HG02884 (cell line): ENCODE measurements at regions not wholly inside any gene's neighbourhood (a gene's known extent, or its start where the extent isn't known, plus 50 kb on each side); places are given as distances from the start of the nearest gene placed in this dataset.

ENCODE experiments used
- ATAC-seq: cut with Tn5 transposase; IDR thresholded peaks from one replicate; pipeline ENCODE4 v1.9.1; 2021; ENCODE audit warnings: mild to moderate bottlenecking, moderate library complexity; ENCODE audit not compliant: unreplicated experiment

DNA sequence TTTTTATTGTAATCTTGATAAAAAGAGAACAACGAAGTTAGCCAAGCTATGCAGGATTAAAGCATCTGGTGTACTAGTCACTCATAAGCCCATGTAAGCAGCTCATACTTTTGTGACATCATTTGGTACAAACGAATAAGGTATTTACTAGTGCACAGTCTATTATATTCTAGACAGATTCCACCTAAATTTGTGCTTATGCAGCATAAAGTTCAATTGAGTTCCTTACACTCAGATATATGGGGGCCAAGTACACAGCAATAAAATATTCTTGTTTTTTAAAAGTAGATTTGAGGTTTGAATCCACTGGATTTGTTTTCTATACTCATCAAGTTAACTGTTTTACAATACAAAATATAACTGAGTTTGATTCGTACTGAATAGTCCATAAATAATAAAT lies 1621.2 kb downstream of the MAT2B start:
- no peak for ATAC-seq

DNA sequence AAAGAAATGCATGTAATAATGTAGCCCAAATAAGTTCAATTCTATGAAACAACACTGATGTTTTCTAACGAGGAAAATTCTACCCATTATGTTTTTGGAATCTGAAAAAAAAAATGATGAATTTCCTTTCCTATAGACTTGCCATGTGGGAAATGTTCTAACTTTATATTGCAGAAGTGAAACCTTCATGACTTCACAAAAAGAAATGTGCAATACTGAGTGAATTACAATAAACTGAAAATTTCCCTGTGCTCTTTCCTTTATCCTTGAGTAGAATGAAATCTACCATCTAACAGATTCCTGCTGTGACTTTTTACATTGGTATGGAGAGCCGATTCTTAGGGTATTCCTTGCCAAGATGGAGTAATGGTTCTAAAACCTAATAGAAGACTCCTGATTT lies 1622.5 kb downstream of the MAT2B start:
- ATAC-seq: no peak

DNA sequence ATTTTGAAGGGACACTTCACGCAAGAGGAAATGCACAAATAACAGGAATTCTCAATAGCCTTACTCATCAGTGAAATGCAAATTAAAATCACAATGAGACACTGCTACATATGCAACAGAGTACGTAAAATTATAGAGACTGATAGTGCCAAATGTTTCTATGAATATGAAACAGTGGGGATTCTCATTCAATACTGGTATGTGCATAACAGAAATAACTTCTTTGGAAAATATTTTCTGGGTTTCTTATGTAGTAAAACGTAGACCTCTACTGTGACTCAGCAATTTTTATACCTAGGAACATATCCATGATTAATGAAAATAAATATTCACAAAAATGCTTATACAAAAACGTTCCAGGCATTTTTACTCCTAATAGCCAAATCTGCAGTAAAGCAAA lies 1625.2 kb downstream of the MAT2B start:
- no peak for ATAC-seq

DNA sequence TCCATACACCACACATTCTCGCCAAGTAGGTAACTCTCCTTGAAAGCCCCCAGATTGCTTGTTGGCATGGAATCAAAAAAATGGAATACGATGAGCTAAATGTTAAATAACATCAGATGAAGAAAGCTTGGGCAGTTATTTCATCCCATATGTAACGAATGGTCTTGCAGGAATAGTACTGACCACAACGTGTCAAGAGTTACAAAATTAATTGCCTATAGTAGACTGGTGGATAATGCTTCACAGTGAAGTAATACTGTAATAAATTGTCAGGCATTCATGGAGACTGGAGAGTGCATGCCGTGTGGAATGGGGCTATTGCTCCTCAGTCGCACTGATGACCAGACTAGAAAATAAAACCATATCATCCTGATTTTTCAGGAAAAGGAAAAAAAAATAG lies 1628.7 kb downstream of the MAT2B start:
- no peak for ATAC-seq

DNA sequence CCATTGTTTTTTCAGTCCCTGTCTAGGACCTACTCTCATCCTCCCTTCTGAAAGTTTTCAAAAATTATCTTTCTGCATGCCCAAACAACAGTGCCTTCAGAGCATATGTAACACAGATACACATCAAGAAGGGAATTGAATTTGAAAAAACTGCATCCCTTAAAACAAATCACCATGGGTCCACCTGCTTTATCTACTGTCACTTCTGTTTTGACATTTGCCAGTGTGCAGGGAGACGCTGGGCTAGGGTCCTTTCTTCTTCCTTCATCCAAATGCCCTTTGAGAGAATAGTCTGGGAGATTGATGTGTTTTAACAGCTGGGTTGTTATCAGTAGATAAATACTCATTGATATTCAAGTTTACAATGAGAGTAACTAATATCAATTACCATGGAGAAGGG lies 1630.1 kb downstream of the MAT2B start:
- no peak for ATAC-seq

DNA sequence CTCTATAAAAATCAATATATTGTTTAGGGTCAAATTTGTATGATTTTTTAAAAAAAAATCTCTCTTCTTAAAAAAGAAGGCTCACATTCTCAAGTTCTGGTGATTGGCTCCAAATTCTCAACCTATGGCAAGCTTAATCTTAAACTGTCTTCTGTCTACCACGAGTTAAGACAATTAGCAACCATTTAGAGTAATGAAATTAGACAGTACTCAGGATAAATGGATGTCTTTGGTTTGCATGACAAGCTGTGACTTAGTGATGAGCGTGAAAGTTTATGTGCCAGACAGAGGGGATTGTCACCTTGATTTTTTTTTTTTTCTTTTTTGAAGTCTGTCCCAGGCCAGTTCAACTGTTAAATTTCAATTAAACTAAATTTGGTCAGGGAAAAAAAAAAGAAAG lies 1632.3 kb downstream of the MAT2B start:
- no peak for ATAC-seq

DNA sequence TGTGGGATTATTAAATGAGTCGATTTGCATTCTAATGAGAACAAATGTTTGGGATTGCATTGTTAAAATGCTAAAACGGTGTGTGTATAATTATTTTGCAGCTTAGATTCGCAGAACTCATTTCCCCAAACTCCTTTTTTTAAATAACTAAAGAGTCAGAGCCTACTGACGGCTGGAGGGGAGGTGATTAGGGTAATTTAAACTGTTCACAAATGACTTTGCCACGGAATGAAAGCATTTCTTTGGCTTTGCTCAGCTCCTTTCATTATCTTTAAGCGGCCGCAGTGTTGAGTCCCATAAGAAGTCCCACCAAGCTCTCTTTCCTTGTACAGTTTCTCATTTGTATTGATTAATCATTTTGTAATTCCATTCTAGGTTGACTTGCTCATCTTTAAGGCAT lies 1632.8 kb downstream of the MAT2B start:
- ATAC-seq: no peak

DNA sequence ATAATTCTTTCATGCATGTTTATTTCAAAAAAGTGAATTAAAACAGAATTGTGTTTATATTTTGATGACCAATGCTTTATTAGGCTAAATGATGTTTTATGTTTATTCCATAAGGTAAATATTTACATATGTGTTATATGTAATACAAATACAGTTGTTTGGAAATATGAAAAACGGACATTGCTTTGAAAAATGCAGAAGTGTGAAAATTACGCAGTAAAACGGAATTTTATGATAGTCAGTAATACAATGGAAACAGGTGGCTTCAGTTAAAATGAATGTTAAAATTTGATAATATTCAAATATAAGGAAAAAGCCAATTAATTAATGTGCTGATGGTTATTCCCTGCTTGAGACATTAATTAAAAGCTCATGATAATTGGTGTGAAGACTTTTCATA lies 1633.8 kb downstream of the MAT2B start:
- ATAC-seq: no peak

DNA sequence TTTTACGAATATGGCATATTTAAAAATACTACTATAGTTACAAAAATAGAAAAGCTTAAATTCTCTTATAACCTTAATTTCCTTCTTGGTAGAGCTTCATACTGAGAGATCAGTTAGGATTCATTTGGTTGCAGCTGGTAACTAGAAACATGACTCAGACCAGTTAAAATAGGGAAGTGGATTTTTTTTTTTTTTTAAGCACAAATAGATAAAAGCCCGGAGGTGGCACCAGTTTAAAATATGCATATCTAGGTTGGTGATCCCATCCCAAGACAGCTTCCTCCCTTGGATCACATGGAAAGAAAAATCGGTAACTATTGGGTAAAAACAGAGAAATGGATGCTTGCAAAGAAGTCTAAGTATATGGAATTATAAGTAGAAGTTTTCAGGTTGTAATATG lies 1634.3 kb downstream of the MAT2B start:
- ATAC-seq: no peak

DNA sequence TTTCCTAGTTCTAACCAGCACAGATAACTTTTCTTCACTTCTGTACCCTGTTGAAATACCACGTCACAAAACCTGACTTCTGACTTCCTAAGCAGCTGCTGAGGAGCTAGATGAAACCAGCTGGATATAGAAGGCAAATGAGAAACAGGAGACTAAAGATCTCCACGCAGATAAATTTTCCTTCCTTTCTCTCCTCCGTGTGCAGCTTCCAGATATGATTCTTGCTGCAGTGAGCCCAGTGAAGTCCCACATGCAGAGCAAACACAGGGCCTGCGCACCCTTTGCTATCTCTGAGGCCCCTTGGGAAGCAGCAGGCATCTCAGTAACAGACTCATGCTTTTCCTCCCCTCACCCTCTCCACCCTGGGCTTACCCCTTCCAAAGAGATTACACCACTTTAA lies 1638.3 kb downstream of the MAT2B start:
- ATAC-seq: no peak

DNA sequence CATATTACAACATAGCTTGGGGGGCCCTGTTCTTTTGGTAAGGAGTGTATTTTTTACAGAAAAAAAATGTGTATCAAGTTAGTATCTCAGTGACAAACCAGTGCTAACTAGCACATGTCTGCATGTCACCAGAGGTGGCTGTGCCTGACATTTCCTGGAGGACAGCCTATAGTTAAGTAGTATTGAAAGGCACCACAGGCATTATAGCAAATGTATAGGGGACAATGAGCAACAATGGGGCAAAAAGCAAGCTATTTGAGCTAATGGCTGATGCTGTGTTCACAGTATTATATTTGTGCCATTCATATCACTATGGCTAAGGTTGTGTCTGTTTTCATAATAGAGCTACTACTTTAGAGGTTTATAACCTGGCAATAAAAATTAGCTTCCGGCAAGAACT lies 1644.0 kb downstream of the MAT2B start:
- no peak for ATAC-seq

DNA sequence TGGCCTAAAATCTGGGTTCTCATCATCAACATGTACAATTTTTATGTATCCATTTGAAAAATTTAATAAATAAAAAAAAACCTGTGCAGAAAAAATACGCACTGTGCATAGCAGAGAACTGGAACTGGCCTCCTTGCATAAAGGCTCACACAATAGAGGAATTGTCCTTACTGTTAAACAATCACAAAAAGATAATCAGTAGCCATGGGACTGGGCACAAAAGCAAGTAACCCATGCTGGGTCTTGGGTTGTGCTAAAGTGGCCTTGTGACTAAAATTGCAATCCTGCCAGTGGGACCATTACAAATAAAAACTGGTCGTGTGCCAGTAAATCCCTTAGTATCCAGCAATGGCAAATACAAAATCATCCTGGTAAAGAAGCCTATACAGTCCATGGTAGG lies 1646.6 kb downstream of the MAT2B start:
- ATAC-seq: no peak

DNA sequence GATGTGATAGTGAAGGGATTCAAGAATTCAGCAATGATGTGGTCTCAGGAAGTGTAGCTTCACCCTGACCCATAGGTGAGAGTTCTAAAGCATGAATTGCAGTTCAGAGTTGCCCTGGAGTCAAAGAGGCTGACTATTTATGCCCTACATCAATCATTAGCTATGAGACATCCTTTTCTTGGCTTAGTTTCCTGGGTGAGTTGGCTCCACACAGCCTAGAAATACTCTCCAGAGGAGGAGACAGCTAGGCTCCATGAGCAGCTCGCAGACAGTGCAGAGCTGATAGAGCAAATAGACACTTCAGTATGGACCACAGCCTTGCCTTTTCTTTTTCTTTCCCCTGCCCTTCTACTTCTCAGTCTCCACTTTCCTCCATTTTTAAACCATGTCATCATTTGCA lies 1651.8 kb downstream of the MAT2B start:
- no peak for ATAC-seq

DNA sequence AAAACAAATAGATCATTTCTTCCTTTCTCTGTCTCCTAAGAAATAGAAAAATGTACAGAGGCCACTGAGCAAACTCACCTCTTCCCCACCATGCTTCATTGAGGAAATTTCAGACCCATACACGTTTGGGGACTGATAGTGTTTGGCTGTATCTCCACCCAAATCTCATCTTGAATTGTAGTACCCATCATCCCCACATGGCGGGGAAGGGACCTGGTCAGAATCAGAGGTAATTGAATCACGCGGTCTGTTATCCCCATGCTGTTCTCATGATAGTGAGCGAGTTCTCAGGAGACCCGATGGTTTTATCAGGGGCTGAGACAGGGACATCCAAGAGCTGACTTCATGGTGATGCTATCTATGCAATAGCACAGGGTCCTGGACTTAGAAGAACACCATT lies 1655.8 kb downstream of the MAT2B start:
- no peak for ATAC-seq

DNA sequence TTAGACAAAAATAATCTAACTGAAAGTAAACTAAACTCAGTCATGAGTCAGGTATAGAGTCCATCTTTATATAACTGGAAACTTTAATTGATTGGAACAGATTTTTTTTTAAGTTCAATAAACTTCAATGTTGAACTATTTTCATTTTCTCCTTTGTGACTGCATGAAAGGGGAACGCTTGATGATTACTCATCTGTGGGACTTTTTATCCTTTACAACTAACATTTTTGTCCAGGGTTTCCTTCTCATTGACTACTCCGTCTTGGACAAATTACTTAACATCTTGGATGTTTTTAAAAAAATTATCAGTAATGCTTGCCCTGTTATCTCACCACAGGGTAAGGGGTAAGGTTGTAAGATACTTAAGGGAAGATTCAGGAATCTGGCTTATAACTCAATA lies 1658.4 kb downstream of the MAT2B start:
- ATAC-seq: no peak

DNA sequence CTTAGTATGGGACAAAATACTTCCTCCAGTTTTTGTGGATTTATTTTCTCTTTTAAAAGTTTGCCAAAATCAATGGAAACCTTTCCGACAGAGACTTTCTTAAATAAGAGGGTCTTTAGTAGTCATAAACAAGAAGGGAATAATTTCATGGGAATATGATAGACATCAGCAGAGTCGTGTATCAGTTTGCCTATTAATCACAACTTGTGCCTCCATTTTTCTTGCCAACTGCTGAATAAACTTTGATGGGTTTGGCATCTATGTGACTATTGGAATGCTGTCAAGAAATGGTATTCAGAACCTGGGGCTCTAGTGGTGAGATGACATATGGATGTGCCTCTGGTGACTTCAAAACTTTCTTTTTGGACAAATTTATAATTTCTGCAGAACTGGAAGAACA lies 1668.2 kb downstream of the MAT2B start:
- no peak for ATAC-seq

DNA sequence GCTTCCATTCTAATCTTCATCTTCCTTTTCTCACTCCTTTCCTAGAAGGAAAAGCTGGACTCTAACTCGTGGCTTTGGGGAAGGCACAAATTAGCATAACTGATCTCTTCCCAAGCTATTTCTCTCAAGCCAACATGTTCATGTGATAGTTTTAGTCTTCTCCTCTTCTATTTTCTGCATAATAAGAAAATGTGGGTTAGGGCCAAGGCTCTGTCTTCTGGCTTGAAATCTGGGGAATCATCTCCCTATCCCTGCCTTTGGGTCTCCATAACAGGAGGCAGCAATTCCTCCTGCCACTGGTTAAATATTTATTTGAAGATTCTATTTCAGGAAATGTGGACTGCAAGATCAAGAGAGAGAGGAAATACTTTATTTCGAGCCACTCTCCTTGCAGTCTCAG lies 1669.6 kb downstream of the MAT2B start:
- ATAC-seq: no peak

DNA sequence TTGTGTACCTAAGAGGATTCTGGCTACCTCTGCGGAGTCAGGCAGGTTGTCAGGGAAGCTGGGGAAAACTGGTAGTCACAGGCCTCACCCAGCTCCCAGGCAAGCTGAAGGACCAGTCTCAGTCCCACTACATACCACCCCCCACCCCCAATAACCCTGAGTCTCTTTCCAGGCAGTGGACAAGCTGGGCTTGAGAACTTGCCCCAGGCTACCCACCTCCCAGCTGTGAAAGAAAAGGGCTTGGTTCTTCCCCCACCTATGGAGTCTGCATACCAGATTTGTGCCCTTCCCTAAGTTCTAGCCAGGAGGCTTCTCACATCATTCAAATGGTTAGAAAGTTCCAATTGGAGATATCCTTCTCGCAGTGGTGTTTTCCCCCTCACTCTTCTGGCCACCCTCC lies 1678.8 kb downstream of the MAT2B start:
- no peak for ATAC-seq

DNA sequence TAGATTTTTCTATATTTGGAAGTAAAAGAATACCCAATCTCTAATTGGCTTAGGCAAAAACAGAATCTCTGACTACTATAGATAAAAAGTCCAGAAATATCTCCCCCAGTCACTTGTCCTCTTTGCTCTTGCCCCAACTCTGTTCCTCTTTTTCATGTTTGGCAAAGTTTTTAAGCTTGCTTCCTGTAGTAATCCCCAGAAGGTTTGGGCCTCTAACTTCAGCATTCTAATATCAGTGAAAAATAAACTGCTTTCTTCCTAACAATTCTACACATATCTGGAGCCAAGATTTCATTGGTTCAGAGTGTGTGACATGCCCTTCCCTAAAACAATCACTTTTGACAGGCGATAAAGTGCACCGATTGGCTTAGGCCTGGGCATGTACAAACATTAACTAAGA lies 1680.3 kb downstream of the MAT2B start:
- no peak for ATAC-seq

DNA sequence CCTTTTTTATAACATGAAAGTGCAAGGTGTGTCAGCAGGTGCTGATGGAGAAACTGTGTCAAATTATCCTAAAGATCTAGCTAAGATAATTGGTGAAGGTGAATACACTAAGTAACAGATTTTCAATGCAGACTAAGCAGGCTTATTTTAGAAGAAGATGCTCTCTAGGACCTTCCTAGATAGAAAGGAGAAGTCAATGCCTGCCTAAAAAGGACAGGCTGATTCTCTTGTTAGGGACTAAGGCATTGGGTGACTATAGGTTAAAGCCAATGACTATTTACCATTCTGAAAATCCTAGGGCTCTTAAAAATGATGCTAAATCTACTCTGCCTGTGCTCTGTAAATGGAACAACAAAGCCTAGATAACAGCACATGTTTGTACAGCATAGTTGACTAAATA lies 1682.4 kb downstream of the MAT2B start:
- no peak for ATAC-seq

DNA sequence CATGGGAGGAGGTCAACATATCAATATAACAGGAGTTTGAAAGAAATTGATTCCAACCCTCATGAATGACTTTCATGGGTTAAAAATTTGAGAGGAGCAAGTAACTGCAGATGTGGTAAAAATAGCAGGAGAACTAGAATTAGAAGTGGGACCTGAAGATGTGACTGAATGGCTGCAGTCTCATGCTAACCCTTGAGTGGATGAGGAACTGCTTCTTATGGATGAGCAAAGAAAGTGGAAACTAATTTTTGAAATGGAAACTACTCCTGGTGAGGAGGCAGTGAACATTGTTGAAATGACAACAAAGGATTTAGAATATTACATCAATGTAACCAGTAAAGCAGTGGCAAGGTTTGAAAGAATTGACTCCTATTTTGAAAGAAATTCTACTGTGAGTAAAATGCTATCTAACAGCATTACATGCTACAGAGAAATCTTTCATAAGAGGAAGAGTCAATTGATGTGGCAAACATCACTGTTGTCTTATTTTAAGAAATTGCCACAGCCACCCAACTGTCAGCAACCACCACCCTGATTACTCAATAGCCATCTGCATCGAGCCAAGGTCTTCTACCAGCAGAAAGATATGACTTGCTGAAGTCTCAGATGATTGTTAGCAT lies 1683.2 kb downstream of the MAT2B start:
- no peak for ATAC-seq

DNA sequence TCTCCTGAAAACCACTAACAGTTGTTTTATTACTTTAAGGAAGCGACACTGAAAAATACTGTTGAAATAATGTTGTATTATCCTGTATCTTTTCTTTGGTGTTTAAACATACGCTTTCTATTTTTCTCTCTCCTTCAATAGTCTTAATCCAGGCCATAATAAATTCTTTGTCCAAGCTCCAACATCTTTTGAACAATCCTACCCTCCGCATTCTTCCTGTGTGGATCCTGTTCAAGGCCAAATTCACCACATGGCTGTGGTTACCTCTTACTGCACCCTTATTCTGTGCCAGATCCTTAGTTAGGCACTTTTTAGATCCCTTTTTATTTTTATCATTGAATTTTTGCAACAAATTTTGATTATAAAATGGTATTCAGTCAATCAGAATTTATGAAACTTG lies 1691.5 kb downstream of the MAT2B start:
- no peak for ATAC-seq

DNA sequence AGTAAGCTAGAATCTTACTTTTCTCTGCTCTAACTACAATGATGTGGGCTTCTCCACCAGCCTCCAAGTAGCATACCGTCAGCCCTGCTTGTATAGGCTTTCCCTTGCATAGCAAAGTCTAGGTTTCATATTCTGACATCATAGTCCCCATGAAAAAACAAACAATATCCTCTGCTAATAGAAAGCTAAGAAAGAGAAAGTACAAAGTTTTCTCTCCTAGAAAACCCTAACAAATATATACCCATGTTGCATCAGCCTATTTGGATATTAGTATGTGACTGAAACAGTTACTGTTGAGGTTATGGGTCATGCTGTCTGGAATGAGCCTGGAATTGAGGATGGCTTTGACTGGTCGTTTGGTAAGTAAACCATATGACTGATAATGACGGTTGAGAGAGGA lies 1696.0 kb downstream of the MAT2B start:
- ATAC-seq: no peak
